HG03558 (cell line): ENCODE measurements at regions not wholly inside any gene's neighbourhood (a gene's known extent, or its start where the extent isn't known, plus 50 kb on each side); places are given as distances from the start of the nearest gene placed in this dataset.

Source experiments
- ATAC-seq: cut with Tn5 transposase; IDR thresholded peaks from one replicate; pipeline ENCODE4 v1.9.1; 2021; ENCODE audit warnings: moderate number of reproducible peaks; ENCODE audit not compliant: unreplicated experiment; ENCODE audit errors: extremely low read depth

GRCh38 chr12:107558816-107559382 is 126.7 kb upstream of the PWP1 start:
- no peak for ATAC-seq

- ATAC-seq = no peak
Observed at GRCh38 chr12:107560165-107560898, 125.3 kb upstream of the PWP1 start.

- ATAC-seq = no peak
Observed at GRCh38 chr12:107560899-107561285, 124.7 kb upstream of the PWP1 start.

GRCh38 chr12:107564946-107565345 is 120.7 kb upstream of the PWP1 start:
- no peak for ATAC-seq

GRCh38 chr12:107565551-107565950 is 120.0 kb upstream of the PWP1 start:
- ATAC-seq = no peak

- no peak for ATAC-seq
Observed at GRCh38 chr12:107567876-107568619, 117.6 kb upstream of the PWP1 start.

GRCh38 chr12:107568718-107569117 is 116.9 kb upstream of the PWP1 start:
- ATAC-seq = no peak

- ATAC-seq = no peak
Observed at GRCh38 chr12:107570721-107571120, 114.9 kb upstream of the PWP1 start.

GRCh38 chr12:107571492-107571891 is 114.1 kb upstream of the PWP1 start:
- no peak for ATAC-seq

- ATAC-seq = no peak
Observed at GRCh38 chr12:107574691-107575090, 110.9 kb upstream of the PWP1 start.

GRCh38 chr12:107580750-107581618 is 104.6 kb upstream of the PWP1 start:
- ATAC-seq = no peak

GRCh38 chr12:107581619-107582015 is 104.0 kb upstream of the PWP1 start:
- ATAC-seq = no peak

- ATAC-seq = no peak
Observed at GRCh38 chr12:107583551-107583950, 102.0 kb upstream of the PWP1 start.

- ATAC-seq = no peak
Observed at GRCh38 chr12:107584563-107584962, 101.0 kb upstream of the PWP1 start.

- ATAC-seq = no peak
Observed at GRCh38 chr12:107586256-107586970, 99.2 kb upstream of the PWP1 start.

GRCh38 chr12:107590413-107590812 is 95.2 kb upstream of the PWP1 start:
- no peak for ATAC-seq

- ATAC-seq = no peak
Observed at GRCh38 chr12:107590814-107591375, 94.7 kb upstream of the PWP1 start.

- no peak for ATAC-seq
Observed at GRCh38 chr12:107593713-107594381, 91.8 kb upstream of the PWP1 start.

GRCh38 chr12:107594995-107595394 is 90.6 kb upstream of the PWP1 start:
- no peak for ATAC-seq
